Fibroblast of the conjunctiva (primary cell): ENCODE measurements at regions not wholly inside any gene's neighbourhood (a gene's known extent, or its start where the extent isn't known, plus 50 kb on each side); places are given as distances from the start of the nearest gene placed in this dataset.

ENCODE experiments used
- DNase-seq: peaks from one replicate; pipeline ENCODE4 v3.0.0-alpha.2; 2010; ENCODE audit warnings: low read depth

- no peak for DNase-seq
These were observed 1021.0 kb downstream of the MCTP2 start for GRCh38 chr15:95252404-95252803.

DNA sequence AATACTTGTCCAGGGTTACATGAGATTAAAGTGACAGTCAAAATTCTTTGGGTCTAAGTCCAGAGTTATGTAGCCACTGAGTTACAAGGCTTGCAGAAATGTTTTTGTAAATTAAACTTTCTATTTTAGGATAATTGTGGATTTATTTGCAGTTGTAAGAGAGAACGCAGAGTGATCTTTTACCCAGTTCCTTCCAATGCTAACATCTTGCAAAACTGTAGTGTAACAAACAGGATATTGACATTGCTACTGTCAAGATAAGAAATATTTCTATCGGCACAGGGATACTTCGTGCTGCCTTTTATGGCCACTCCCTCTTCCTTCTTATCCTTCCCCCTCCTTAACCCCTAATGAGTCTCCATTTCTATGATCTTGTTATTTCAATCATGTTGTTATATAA, 1022.9 kb downstream of the MCTP2 start:
- no peak for DNase-seq

GRCh38 chr15:95259513-95259912, 1028.2 kb downstream of the MCTP2 start:
- DNase-seq = peak; percentile 70

DNA sequence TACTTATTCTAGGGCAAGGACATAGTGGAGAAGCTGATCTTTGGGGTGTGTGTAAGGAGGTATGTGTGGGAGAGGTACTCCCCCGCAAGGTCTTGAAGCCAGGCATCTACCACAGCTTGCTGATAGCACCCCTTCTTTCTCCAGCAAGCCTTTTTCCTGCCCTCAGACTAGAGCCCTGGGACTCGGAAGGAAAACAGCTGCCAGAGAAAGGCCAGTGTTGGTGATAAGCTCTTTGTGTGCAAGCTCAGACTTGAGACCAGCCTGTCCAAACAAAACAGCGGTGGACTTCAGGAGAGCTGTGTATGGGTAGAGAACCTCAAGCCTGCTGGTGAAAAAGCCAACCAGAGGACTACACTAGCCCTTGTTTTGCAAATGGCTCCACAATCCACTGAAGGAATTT, 1028.6 kb downstream of the MCTP2 start:
- no peak for DNase-seq

DNA sequence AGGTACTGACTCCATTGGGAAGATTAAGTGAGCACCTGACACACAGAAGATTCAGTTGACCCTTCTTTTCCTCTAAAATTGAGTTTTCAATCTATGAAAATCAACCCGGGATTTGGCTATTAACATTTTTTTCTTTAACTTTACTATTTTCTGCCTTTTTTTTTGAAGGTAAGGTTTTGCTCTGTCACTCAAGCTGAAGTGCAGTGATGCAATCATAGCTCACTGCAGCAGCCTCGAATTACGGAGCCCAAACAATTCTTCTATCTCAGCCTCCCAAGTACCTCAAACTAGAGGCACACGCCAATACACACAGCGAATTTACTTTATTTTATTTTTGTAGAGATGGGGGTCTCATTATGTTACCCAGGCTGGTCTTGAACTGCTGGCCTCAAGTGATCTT, 1029.5 kb downstream of the MCTP2 start:
- no peak for DNase-seq

DNA sequence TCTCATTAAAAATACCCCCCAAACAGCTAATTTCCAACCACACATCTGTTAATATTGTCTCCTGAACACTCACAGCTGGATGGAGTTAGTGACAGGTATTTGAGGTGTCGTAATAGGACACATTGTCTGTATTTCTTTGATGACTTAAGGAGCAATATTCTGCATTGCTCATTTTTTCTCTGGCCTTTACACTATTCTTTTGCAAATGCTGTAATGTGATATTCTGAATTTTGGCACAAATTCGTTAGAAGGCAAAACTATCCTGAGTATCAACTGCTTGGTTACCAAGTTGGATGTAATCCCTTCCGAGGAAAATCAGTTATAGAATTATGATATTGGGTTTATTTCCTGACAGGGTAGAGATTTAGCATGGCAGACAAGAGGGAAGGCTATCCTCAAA, 1030.2 kb downstream of the MCTP2 start:
- DNase-seq = no peak

DNA sequence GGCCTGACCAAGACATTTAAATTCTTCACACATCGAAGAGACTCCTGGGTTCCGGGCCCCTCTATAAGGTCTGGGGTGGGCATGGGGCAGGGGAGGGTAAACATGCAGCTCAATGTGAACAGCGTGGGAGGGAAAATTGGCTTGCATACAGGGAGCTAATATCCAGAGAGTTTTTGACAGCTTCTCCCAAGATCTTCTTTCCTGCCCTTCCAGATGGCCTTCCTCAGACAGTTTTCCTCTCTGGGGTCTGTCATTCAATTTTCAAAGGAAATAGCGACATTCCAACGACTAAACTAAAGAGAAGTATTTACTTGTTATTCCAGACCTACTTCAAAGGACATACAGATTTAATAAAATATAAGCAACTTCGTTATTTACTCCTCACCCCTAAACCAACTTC, 1030.6 kb downstream of the MCTP2 start:
- DNase-seq = no peak

- no peak for DNase-seq
These were observed 1031.7 kb downstream of the MCTP2 start for GRCh38 chr15:95262866-95263564.

GRCh38 chr15:95263751-95264150, 1032.4 kb downstream of the MCTP2 start:
- no peak for DNase-seq

DNA sequence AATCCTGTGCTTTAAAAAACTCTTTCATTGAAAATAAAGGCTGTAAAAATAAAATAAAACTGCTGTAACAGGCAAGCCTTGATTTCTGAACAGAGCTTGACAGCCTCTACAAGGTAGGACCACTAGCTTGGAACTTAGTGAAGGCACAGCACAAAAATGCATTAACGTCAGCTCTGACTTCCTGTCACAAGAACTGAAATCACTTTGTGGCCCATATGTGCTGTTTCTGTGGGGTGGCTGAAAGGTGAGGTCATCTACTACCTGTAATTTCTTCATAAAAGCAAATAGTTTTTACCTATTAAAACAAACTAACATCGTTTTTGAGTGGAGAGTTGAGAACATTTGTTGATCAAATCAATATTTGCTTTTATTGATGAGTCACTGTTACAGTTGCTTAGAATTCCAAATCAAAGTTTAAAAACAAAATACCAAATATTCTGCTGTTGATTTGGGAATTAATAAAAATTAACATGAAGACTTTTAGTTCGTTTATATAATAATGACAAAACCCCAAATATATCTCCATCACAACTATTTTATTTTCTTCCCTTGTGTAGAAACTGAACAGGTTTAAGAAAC, 1034.1 kb downstream of the MCTP2 start:
- no peak for DNase-seq

GRCh38 chr15:95266451-95267061, 1035.2 kb downstream of the MCTP2 start:
- DNase-seq = no peak

DNA sequence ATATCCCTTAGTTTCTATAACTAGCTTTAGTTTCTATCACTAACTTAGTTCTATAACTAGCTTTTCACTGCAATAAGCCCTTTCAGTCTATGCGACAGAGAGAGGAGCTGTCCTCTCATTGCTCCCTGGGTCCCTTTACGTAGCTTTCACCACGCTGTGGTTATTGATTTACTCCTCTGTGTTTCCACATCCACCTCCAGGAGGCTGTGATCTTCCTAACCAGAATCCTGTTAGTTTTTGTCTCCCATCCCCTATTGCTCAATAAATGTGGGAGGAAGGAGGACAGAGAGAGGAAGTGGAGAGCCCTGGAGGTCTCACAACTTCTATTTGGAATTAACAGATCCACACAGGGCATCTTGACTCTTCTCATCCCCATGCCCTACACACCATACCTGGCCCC, 1036.1 kb downstream of the MCTP2 start:
- DNase-seq = no peak

GRCh38 chr15:95269242-95270183, 1038.2 kb downstream of the MCTP2 start:
- no peak for DNase-seq

- DNase-seq = no peak
These were observed 1042.7 kb downstream of the MCTP2 start for GRCh38 chr15:95274101-95274500.

DNA sequence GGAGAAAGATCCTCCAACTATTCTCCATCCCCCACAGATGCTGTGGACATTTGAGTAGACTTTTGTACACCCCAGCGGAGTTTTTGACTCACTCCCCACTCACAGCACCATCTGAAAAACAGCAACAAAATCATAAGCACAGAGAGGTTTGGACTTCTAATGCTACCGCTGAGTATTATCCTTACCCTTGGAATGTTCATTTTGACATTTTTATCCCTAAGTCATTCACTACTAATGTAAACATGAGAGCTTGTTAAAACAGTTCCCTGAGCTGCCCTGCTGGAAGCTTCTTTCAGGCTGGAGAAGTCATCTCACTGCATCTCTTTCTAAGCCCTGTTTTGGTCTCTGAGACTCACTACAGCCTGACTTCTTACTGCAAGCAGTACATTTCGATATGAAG, 1045.9 kb downstream of the MCTP2 start:
- DNase-seq = peak; percentile 42

DNA sequence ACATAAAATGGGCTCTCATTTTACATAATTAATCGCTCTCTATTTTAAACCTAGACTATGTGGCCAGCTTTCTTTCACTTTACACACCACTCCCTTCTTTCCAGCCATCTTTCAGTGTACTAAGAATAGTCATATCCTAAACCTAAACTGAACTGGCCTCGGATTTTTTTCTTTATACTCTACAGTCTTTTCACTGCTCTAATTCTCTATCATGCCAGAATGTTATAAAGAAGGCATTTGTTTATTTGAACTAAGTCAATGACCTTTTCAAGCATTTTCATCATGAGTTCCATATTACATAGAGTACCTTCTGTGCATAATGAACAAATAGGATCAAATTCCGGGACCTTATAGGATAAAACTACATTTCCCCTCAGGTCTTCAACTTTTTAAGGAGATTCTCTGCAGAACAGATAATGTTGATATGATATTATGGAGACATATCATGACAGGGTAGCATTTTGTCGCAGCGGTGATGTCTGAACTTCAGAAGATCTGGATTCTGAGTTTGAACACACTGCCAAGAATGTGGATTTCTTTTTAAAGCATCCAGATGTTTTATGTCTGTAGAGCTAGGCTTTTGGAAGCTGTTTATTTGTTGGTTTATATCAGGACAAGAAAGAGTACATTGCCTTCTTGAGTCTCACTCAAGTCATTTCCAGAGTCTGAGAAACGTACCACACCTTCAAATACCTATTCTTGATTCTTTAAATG, 1047.3 kb downstream of the MCTP2 start:
- no peak for DNase-seq

DNA sequence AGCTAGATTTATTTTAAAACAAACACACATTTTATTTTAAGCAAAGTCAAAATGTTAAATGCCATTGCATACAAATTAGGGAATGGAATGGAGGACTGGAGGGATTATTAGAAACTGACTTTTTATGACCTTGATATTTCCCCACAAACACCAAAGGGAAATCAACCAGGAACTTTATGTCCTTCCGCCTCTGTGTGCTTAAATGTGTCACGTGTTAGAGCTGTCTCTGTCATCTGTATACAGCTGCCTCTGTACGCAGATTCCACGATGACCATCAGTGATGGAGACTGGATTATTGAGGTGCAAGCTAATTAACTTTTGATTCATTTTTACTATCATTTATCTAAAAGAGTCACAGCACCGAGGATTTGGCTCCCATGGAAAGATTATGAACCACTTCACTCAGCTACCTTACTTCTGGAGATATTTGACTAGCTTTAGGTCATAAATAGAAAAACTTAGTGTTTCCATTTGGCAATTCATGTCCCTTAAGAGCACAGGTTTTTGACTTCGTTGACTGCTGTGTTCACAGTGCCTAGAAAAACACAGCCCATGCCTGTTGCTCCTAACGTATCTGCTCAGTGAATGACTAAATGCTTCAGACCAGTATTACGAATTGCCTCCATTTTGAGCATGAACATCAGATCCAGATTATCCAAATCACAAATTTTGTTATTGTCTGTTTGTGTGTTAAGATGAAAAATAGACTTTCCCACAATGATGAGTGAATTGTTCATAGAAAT, 1048.1 kb downstream of the MCTP2 start:
- DNase-seq = no peak

DNA sequence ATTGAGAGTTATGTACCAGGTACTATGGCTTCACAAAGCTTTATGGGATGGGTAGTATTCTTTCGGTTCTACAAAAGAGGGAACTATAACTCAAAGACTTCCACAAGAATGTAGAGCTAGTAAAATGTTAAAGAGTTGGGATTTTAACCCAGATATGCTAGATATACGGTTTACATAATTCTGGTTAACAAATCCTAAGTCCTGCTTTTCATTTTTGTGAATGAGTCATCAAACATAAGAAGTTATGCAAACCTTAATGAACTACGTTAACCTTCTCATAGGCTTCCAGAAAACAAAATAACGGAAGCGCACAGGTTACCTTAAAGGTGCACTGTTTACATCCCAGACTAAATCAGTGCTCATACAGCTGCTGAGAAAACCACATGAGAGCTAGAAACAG, 1049.3 kb downstream of the MCTP2 start:
- DNase-seq = no peak

DNA sequence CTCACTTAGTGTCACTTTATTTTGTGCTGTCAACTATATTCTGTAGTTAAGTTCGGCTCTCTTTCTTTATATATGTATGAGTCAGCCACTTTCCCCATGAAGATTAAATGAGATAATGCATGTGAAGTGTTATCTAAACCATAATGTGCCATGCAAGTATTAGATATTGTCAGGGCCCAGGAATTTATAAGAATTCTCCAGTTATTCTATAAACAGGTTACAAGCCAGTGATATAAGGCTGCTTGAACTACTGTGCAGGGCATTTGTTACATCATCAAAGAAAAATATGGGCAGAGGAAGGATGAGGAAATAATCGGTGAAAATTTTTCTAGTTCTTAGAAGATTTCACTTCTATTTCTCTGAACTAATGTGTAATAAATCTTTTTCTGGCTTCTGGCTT, 1049.0 kb upstream of the NR2F2 start:
- DNase-seq = no peak

GRCh38 chr15:95284492-95284891, 1046.0 kb upstream of the NR2F2 start:
- DNase-seq = no peak

GRCh38 chr15:95284933-95285421, 1045.5 kb upstream of the NR2F2 start:
- DNase-seq = no peak
